Breast epithelium (tissue), 4 donors: ENCODE measurements at regions not wholly inside any gene's neighbourhood (a gene's known extent, or its start where the extent isn't known, plus 50 kb on each side); places are given as distances from the start of the nearest gene placed in this dataset.

Experiments
- DNase-seq, 2 donors: peaks; one replicate each; pipeline ENCODE4 v3.0.0-alpha.2; 2019; ENCODE audit warnings: low spot score in 2 of 2
- H3K27ac ChIP-seq, 2 donors: fragments of 200-600 bp; sonication (generic) in 1 of 2; one replicate each; pipeline ENCODE4 v1.5.1; 2016 to 2019; ENCODE audit warnings: mild to moderate bottlenecking in 1 of 2
- H3K27me3 ChIP-seq, 2 donors: fragments of 200-600 bp; sonication (generic) in 1 of 2; one replicate each; pipeline versions ENCODE4 v1.5.1 to v1.6.0; 2017 to 2019; ENCODE audit warnings: control low read depth in 1 of 2, mild to moderate bottlenecking in 1 of 2
- H3K36me3 ChIP-seq: fragments of 200-600 bp; one replicate; pipeline ENCODE4 v1.5.1; 2019
- H3K4me1 ChIP-seq, 2 donors: fragments of 200-600 bp; sonication (generic); one replicate each; pipeline ENCODE4 v1.5.1; 2016 to 2019; ENCODE audit warnings: control low read depth in 1 of 2
- H3K4me3 ChIP-seq, 3 donors: fragments of 200-600 bp; sonication (generic); 1 replicate in 2 of 3; 2 replicates in 1 of 3; pipeline ENCODE4 v1.5.1; 2016 to 2019; ENCODE audit warnings: mild to moderate bottlenecking in 3 of 3, moderate library complexity in 2 of 3
- H3K9me3 ChIP-seq, 2 donors: fragments of 200-600 bp; sonication (generic) in 1 of 2; one replicate each; pipeline ENCODE4 v1.5.1; 2016 to 2019; ENCODE audit warnings: control low read depth in 1 of 2
- CTCF ChIP-seq, 3 donors: fragments of 450-650 bp; IDR thresholded peaks; one replicate each; pipeline ENCODE4 v1.5.1; 2016 to 2017; ENCODE audit warnings: antibody characterized with exemption in 3 of 3, mild to moderate bottlenecking in 3 of 3, moderate library complexity in 3 of 3
- POLR2A ChIP-seq: fragments of 450-650 bp; IDR thresholded peaks from one replicate; pipeline ENCODE4 v1.6.1; 2016; ENCODE audit warnings: antibody characterized with exemption, mild to moderate bottlenecking, moderate library complexity
- POLR2AphosphoS5 ChIP-seq, 3 donors: sonication (generic); formaldehyde crosslinking; IDR thresholded peaks; one replicate each; pipeline ENCODE4 v1.6.1; 2017; ENCODE audit warnings: antibody characterized with exemption in 3 of 3
- intact Hi-C: fragments of 100-400 bp; cut with DNase I; formaldehyde crosslinking; loops from one replicate; pipeline ENCODE4 v1.15.1; 2023; ENCODE audit warnings: low total_unique reads

GRCh38 chr7:112572669-112573301 is 92.0 kb downstream of the LSMEM1 start:
- intact Hi-C loops: no loop called here
- Histone ChIP-seq H3K27me3 (no peaks in the 10 kb centered on the region), H3K9me3 (no peaks in the 10 kb centered on the region), H3K4me3 (no peak overlapping the region), H3K36me3 (no peaks in the 10 kb centered on the region), H3K27ac (peak overlapping the region in 1 of 2 donors; percentile 9), H3K4me1 (peaks cover 0 to 4% of the 10 kb centered on the region in 2 donors)
- TF ChIP-seq CTCF (IDR thresholded peaks at IDR 0.05) (no peak), POLR2A (no peak), POLR2AphosphoS5 (IDR thresholded peaks at IDR 0.05) (no peak)
- no peak for DNase-seq

- Histone ChIP-seq H3K4me3 (no peak overlapping the region), H3K9me3 (no peaks in the 10 kb centered on the region), H3K4me1 (peaks cover 0 to 4% of the 10 kb centered on the region in 2 donors), H3K36me3 (no peaks in the 10 kb centered on the region), H3K27ac (peak overlapping the region in 1 of 2 donors; percentile 9), H3K27me3 (no peaks in the 10 kb centered on the region)
- no peak for DNase-seq
- TF ChIP-seq POLR2A (no peak), CTCF (IDR thresholded peaks at IDR 0.05) (no peak), POLR2AphosphoS5 (IDR thresholded peaks at IDR 0.05) (no peak)
- intact Hi-C loops: no loop called here
These were observed 92.7 kb downstream of the LSMEM1 start for GRCh38 chr7:112573302-112574039.

GRCh38 chr7:112575864-112576263 is 95.1 kb downstream of the LSMEM1 start:
- no peak overlapping the region for H3K4me3 ChIP-seq
- H3K27me3 ChIP-seq: no peaks in the 10 kb centered on the region
- H3K36me3 ChIP-seq: no peaks in the 10 kb centered on the region
- no peak for DNase-seq
- H3K4me1 ChIP-seq: peaks cover 0 to 4% of the 10 kb centered on the region in 2 donors
- no peak overlapping the region for H3K27ac ChIP-seq
- no peak for TF ChIP-seq CTCF (IDR thresholded peaks at IDR 0.05)
- TF ChIP-seq POLR2AphosphoS5 (IDR thresholded peaks at IDR 0.05): no peak
- no peak for TF ChIP-seq POLR2A
- H3K9me3 ChIP-seq: no peaks in the 10 kb centered on the region
- intact Hi-C loops: no loop called here

GRCh38 chr7:112579388-112579787 is 98.6 kb downstream of the LSMEM1 start:
- H3K9me3 ChIP-seq: no peaks in the 10 kb centered on the region
- no peaks in the 10 kb centered on the region for H3K27me3 ChIP-seq
- no peaks in the 10 kb centered on the region for H3K4me1 ChIP-seq
- TF ChIP-seq POLR2AphosphoS5 (IDR thresholded peaks at IDR 0.05): no peak
- intact Hi-C loops: no loop called here
- no peak overlapping the region for H3K27ac ChIP-seq
- H3K4me3 ChIP-seq: no peak overlapping the region
- no peak for DNase-seq
- H3K36me3 ChIP-seq: no peaks in the 10 kb centered on the region

GRCh38 chr7:112580717-112581435 is 100.1 kb downstream of the LSMEM1 start:
- Histone ChIP-seq H3K4me3 (no peak overlapping the region), H3K27ac (no peak overlapping the region), H3K27me3 (no peaks in the 10 kb centered on the region), H3K9me3 (no peaks in the 10 kb centered on the region), H3K36me3 (no peaks in the 10 kb centered on the region), H3K4me1 (no peaks in the 10 kb centered on the region)
- intact Hi-C loops: no loop called here
- no peak for TF ChIP-seq POLR2A
- TF ChIP-seq POLR2AphosphoS5 (IDR thresholded peaks at IDR 0.05): no peak
- TF ChIP-seq CTCF (IDR thresholded peaks at IDR 0.05): no peak
- no peak for DNase-seq
